ENCODE measurements at regions not wholly inside any gene's neighbourhood (a gene's known extent, or its start where the extent isn't known, plus 50 kb on each side); places are given as distances from the start of the nearest gene placed in this dataset.

- peaks cover 3% of the 10 kb centered on the region for H3K4me1 Mint-ChIP-seq
- Histone ChIP-seq H3K9me3 (replicated peaks in 1 of 2; ENCODE audit: control insufficient read depth in 1 of 2, insufficient read depth in 1 of 2, low read length in 2 of 2) (no peaks in the 10 kb centered on the region), H3K27ac (ENCODE audit: low read depth in 1 of 2, low read length in 2 of 2) (no peak overlapping the region), H4K20me1 (ENCODE audit: insufficient read depth, low read length) (no peaks in the 10 kb centered on the region), H3K9ac (ENCODE audit: insufficient read depth, low read length, poor library complexity, severe bottlenecking) (no peak overlapping the region), H3K79me2 (ENCODE audit: insufficient read depth, low read length) (no peaks in the 10 kb centered on the region), H2AFZ (ENCODE audit: insufficient read depth, low read depth, low read length, poor library complexity, severe bottlenecking) (no peak overlapping the region), H3K4me2 (replicated peaks; ENCODE audit: extremely low read depth, low read length, poor library complexity, severe bottlenecking) (no peak overlapping the region), H3K4me1 (ENCODE audit: control insufficient read depth in 1 of 2, insufficient read depth in 2 of 2, low read length in 2 of 2) (no peaks in the 10 kb centered on the region), H3K27me3 (ENCODE audit: control insufficient read depth in 2 of 2, insufficient read depth in 2 of 2, low read length in 2 of 2) (no peaks in the 10 kb centered on the region), H3K36me3 (replicated peaks in 1 of 2; ENCODE audit: control insufficient read depth in 1 of 2, insufficient read depth in 2 of 2, low read length in 2 of 2) (no peaks in the 10 kb centered on the region), H3K4me3 (replicated peaks in 1 of 3; ENCODE audit: low read depth in 2 of 3, low read length in 3 of 3) (no peak overlapping the region)
- WGBS (ENCODE audit: insufficient coverage), result 75% methylated on average over 1 of the region's 2 CpGs
- H3K27me3 Mint-ChIP-seq (ENCODE audit: low read depth in 3 of 3), result peaks cover 0 to 7% (median 7%) of the 10 kb centered on the region in 3 donors
- intact Hi-C loops (cut with micrococcal nuclease), result no loop called here
- no peak overlapping the region for H3K4me3 Mint-ChIP-seq
- no peak overlapping the region for H3K27ac Mint-ChIP-seq
- no peaks in the 10 kb centered on the region for H3K36me3 Mint-ChIP-seq
- no peak for DNase-seq
- peaks cover 0 to 3% (median 0%) of the 10 kb centered on the region in 7 donors for H3K9me3 Mint-ChIP-seq
- no peak for TF ChIP-seq CTCF (IDR thresholded peaks at IDR 0.05)
Observed at GRCh38 chr18:73979742-73980141, 167.9 kb downstream of the FBXO15 start.

GRCh38 chr18:73976433-73976832 lies 171.2 kb downstream of the FBXO15 start:
- Histone ChIP-seq H3K9ac (ENCODE audit: insufficient read depth, low read length, poor library complexity, severe bottlenecking) (no peak overlapping the region), H4K20me1 (ENCODE audit: insufficient read depth, low read length) (no peaks in the 10 kb centered on the region), H3K4me1 (ENCODE audit: control insufficient read depth in 1 of 2, insufficient read depth in 2 of 2, low read length in 2 of 2) (no peaks in the 10 kb centered on the region), H3K27ac (ENCODE audit: low read depth in 1 of 2, low read length in 2 of 2) (no peak overlapping the region), H2AFZ (ENCODE audit: insufficient read depth, low read depth, low read length, poor library complexity, severe bottlenecking) (no peak overlapping the region), H3K9me3 (replicated peaks in 1 of 2; ENCODE audit: control insufficient read depth in 1 of 2, insufficient read depth in 1 of 2, low read length in 2 of 2) (no peaks in the 10 kb centered on the region), H3K4me2 (replicated peaks; ENCODE audit: extremely low read depth, low read length, poor library complexity, severe bottlenecking) (no peak overlapping the region), H3K4me3 (replicated peaks in 1 of 3; ENCODE audit: low read depth in 2 of 3, low read length in 3 of 3) (no peak overlapping the region), H3K36me3 (replicated peaks in 1 of 2; ENCODE audit: control insufficient read depth in 1 of 2, insufficient read depth in 2 of 2, low read length in 2 of 2) (no peaks in the 10 kb centered on the region), H3K79me2 (ENCODE audit: insufficient read depth, low read length) (no peaks in the 10 kb centered on the region), H3K27me3 (ENCODE audit: control insufficient read depth in 2 of 2, insufficient read depth in 2 of 2, low read length in 2 of 2) (no peaks in the 10 kb centered on the region)
- Mint-ChIP-seq H3K4me3 (no peak overlapping the region), H3K27ac (no peak overlapping the region), H3K36me3 (no peaks in the 10 kb centered on the region), H3K9me3 (peaks cover 0 to 3% (median 0%) of the 10 kb centered on the region in 7 donors), H3K27me3 (ENCODE audit: low read depth in 3 of 3) (peaks cover 1 to 8% (median 6%) of the 10 kb centered on the region in 3 donors), H3K4me1 (peaks cover 3% of the 10 kb centered on the region)
- intact Hi-C loops (cut with micrococcal nuclease), result no loop called here
- WGBS (ENCODE audit: insufficient coverage), result no CpG with 5 or more reads among the region's 3 CpGs
- DNase-seq, result no peak
- TF ChIP-seq CTCF (IDR thresholded peaks at IDR 0.05), result no peak

All from CD14-positive monocyte (primary cell).